Calu3 (cell line): ENCODE measurements at regions not wholly inside any gene's neighbourhood (a gene's known extent, or its start where the extent isn't known, plus 50 kb on each side); places are given as distances from the start of the nearest gene placed in this dataset.

ENCODE experiments used
- BruUV-seq: library from RNA; stranded (reverse); fragments of 400-500 nt; replicated peaks from 2 replicates; lab custom pipeline; 2021; lab: Mats Ljungman, UMichigan
- CTCF ChIA-PET: fragments of 300-600 bp; sonication (Branson Sonifier 250); formaldehyde crosslinking; loops from one replicate; lab custom pipeline; 2022; ENCODE audit warnings: antibody characterized with exemption; lab: Charles Lee
- DNase-seq: peaks from one replicate; pipeline ENCODE4 v3.0.0; 2022
- H3K27ac Mint-ChIP-seq: one replicate; pipeline ENCODE4 v1.8.0; 2022; ENCODE audit warnings: mixed read lengths; ENCODE audit not compliant: unreplicated experiment
- H3K27me3 Mint-ChIP-seq: one replicate; pipeline ENCODE4 v1.8.0; 2022; ENCODE audit warnings: mixed read lengths; ENCODE audit not compliant: unreplicated experiment
- H3K36me3 Mint-ChIP-seq: one replicate; pipeline ENCODE4 v1.8.0; 2022; ENCODE audit warnings: mild to moderate bottlenecking, moderate library complexity, mixed read lengths; ENCODE audit not compliant: insufficient read depth, unreplicated experiment
- H3K4me1 Mint-ChIP-seq: one replicate; pipeline ENCODE4 v1.8.0; 2022; ENCODE audit warnings: mild to moderate bottlenecking, low read depth, mixed read lengths; ENCODE audit not compliant: unreplicated experiment
- H3K4me3 Mint-ChIP-seq: one replicate; pipeline ENCODE4 v1.8.0; 2022; ENCODE audit warnings: mild to moderate bottlenecking, low read depth, moderate library complexity, mixed read lengths; ENCODE audit not compliant: unreplicated experiment
- H3K9me3 Mint-ChIP-seq: one replicate; pipeline ENCODE4 v1.8.0; 2022; ENCODE audit warnings: low read depth, mixed read lengths; ENCODE audit not compliant: unreplicated experiment
- CTCF ChIP-seq: fragments of 200-600 bp; IDR thresholded peaks from one replicate; pipeline ENCODE4 v1.8.0; 2022; ENCODE audit warnings: antibody characterized with exemption; ENCODE audit not compliant: unreplicated experiment
- intact Hi-C: fragments of 100-400 bp; cut with micrococcal nuclease; formaldehyde crosslinking; loops from one replicate; pipeline ENCODE4 v1.10.0; 2022; ENCODE audit not compliant: unreplicated experiment

GRCh38 chr4:81758574-81759264 is 287.0 kb upstream of the RASGEF1B start:
- no peak for DNase-seq
- no TSS peak for BruUV-seq
- no peak overlapping the region for H3K4me3 Mint-ChIP-seq
- H3K27me3 Mint-ChIP-seq: no peaks in the 10 kb centered on the region
- CTCF ChIA-PET: no interaction called here
- intact Hi-C loops: no loop called here
- no peaks in the 10 kb centered on the region for H3K36me3 Mint-ChIP-seq
- no peaks in the 10 kb centered on the region for H3K9me3 Mint-ChIP-seq
- H3K27ac Mint-ChIP-seq: no peak overlapping the region
- H3K4me1 Mint-ChIP-seq: no peaks in the 10 kb centered on the region
- no peak for TF ChIP-seq CTCF

- Mint-ChIP-seq H3K36me3 (no peaks in the 10 kb centered on the region), H3K4me1 (no peaks in the 10 kb centered on the region), H3K27ac (no peak overlapping the region), H3K27me3 (no peaks in the 10 kb centered on the region), H3K9me3 (no peaks in the 10 kb centered on the region), H3K4me3 (no peak overlapping the region)
- DNase-seq: no peak
- no TSS peak for BruUV-seq
- no peak for TF ChIP-seq CTCF
- intact Hi-C loops: no loop called here
- CTCF ChIA-PET: interaction anchor here (0.7 kb wide), 1 partner anchor 10 kb away, joined by 5 read pairs; no protein-coding TSS in a partner anchor
These were observed 286.0 kb upstream of the RASGEF1B start for GRCh38 chr4:81757691-81758090.

GRCh38 chr4:81756973-81757372 is 285.3 kb upstream of the RASGEF1B start:
- DNase-seq: no peak
- TF ChIP-seq CTCF: no peak
- Mint-ChIP-seq H3K4me1 (no peaks in the 10 kb centered on the region), H3K27ac (no peak overlapping the region), H3K4me3 (no peak overlapping the region), H3K36me3 (no peaks in the 10 kb centered on the region), H3K27me3 (no peaks in the 10 kb centered on the region), H3K9me3 (no peaks in the 10 kb centered on the region)
- BruUV-seq: no TSS peak
- CTCF ChIA-PET: no interaction called here
- intact Hi-C loops: no loop called here

GRCh38 chr4:81756042-81756441 is 284.3 kb upstream of the RASGEF1B start:
- Mint-ChIP-seq H3K9me3 (no peaks in the 10 kb centered on the region), H3K4me3 (no peak overlapping the region), H3K27ac (no peak overlapping the region), H3K27me3 (no peaks in the 10 kb centered on the region), H3K36me3 (no peaks in the 10 kb centered on the region), H3K4me1 (no peaks in the 10 kb centered on the region)
- no peak for TF ChIP-seq CTCF
- CTCF ChIA-PET: no interaction called here
- DNase-seq: no peak
- BruUV-seq: no TSS peak
- intact Hi-C loops: no loop called here
